ENCODE measurements at regions not wholly inside any gene's neighbourhood (a gene's known extent, or its start where the extent isn't known, plus 50 kb on each side); places are given as distances from the start of the nearest gene placed in this dataset.

GRCh38 chr17:14006249-14006942 is 62.9 kb upstream of the COX10 start (continued):
- TF ChIP-seq ZNF462 (CRISPR knock-in tag; IDR thresholded peaks at IDR 0.05) (no peak), CTCF (conservative IDR thresholded peaks at IDR 0.05; ENCODE audit: low read depth in 2 of 2) (no peak), ETS1 (IDR thresholded peaks at IDR 0.05) (no peak), ZNF114 (CRISPR knock-in tag; IDR thresholded peaks at IDR 0.05) (no peak), NANOG (IDR thresholded peaks at IDR 0.05; ENCODE audit: borderline replicate concordance) (no peak), EZH2phosphoT487 (IDR thresholded peaks at IDR 0.05; ENCODE audit: unreplicated experiment) (no peak), EZH2 (IDR thresholded peaks at IDR 0.05; ENCODE audit: low read depth, unreplicated experiment) (no peak), STAT1 (IDR thresholded peaks at IDR 0.05; ENCODE audit: unreplicated experiment) (no peak), REST (IDR thresholded peaks at IDR 0.05; ENCODE audit: unreplicated experiment) (no peak)

Data from GM23338 (cell line).